HepG2 (cell line): ENCODE measurements at regions not wholly inside any gene's neighbourhood (a gene's known extent, or its start where the extent isn't known, plus 50 kb on each side); places are given as distances from the start of the nearest gene placed in this dataset.

Experiments
- ATAC-seq: fragments of 200-7000 bp; cut with Tn5 transposase; 3 replicates; pipeline ENCODE4 v1.9.1; 2020; ENCODE audit warnings: mild to moderate bottlenecking, moderate library complexity
- BruUV-seq: library from RNA; stranded (reverse); fragments of 400-500 nt; replicated peaks from 2 replicates; lab custom pipeline; 2021; lab: Mats Ljungman, UMichigan
- CTCF ChIA-PET: fragments of 300-600 bp; formaldehyde crosslinking; extraction: SDS; loops from one replicate; lab custom pipeline; 2021; ENCODE audit warnings: low total read pairs, inconsistent platforms, low intra/inter-chr PET ratio; lab: Yijun Ruan, JAX
- POLR2A ChIA-PET: fragments of 350-600 bp; sonication (Branson Sonifier 250); formaldehyde crosslinking; loops from one replicate; lab custom pipeline; 2020; ENCODE audit warnings: antibody characterized with exemption, inconsistent platforms; lab: Yijun Ruan, JAX
- DNase-seq: peaks from one replicate; pipeline ENCODE4 v3.0.0-alpha.2; 2015; ENCODE audit warnings: low spot score
- FAIRE-seq: peaks from 3 replicates; lab custom pipeline; 2011; peaks lifted over from hg19 to GRCh38; lab: Jason Lieb, UNC
- H2AFZ ChIP-seq: one replicate; pipeline ENCODE4 v1.6.1; 2011; ENCODE audit warnings: low read length, inconsistent platforms
- H3K27ac ChIP-seq: fragments of 300-600 bp; 3 replicates; pipeline ENCODE4 v1.8.0; 2011; ENCODE audit warnings: mixed run types, mild to moderate bottlenecking, mixed read lengths, low read length, inconsistent platforms; ENCODE audit not compliant: insufficient read depth; ENCODE audit errors: extremely low read length
- H3K27me3 ChIP-seq, 2 experiments: fragments of 200-600 bp in 1 of 2; 2 replicates in 1 of 2; 3 replicates in 1 of 2; pipeline versions ENCODE4 v1.6.0 to v1.8.0; 2011; ENCODE audit warnings: low read length in 2 of 2, mild to moderate bottlenecking in 2 of 2, moderate library complexity in 2 of 2, inconsistent platforms in 1 of 2; ENCODE audit not compliant: insufficient read depth in 2 of 2, control insufficient read depth in 1 of 2
- H3K36me3 ChIP-seq, 2 experiments: fragments of 200-600 bp in 1 of 2; replicated peaks in 1 of 2; 2 replicates in 1 of 2; 3 replicates in 1 of 2; pipeline versions ENCODE4 v1.5.1 to v1.8.0; 2011; ENCODE audit warnings: low read length in 2 of 2, inconsistent platforms in 1 of 2; ENCODE audit not compliant: insufficient read depth in 2 of 2, control insufficient read depth in 1 of 2
- H3K4me1 ChIP-seq: 2 replicates; pipeline ENCODE4 v1.5.1; 2012; ENCODE audit warnings: low read length, inconsistent platforms; ENCODE audit not compliant: insufficient read depth
- H3K4me2 ChIP-seq: 2 replicates; pipeline ENCODE4 v1.6.0; 2011; ENCODE audit warnings: low read depth, low read length, inconsistent platforms
- H3K4me3 ChIP-seq, 3 experiments: fragments of 200-600 bp in 1 of 3; sonication (generic), shearing (Covaris generic) in 1 of 3; replicated peaks in 1 of 3; 2 replicates each; pipeline ENCODE4 v1.5.1; 2011 to 2016; ENCODE audit warnings: low read length in 3 of 3, inconsistent platforms in 2 of 3, low read depth in 2 of 3, mild to moderate bottlenecking in 2 of 3, control low read depth in 1 of 3, mixed read lengths in 1 of 3; ENCODE audit not compliant: insufficient read depth in 1 of 3
- H3K79me2 ChIP-seq: one replicate; pipeline ENCODE4 v1.6.1; 2011; ENCODE audit warnings: low read length, inconsistent platforms; ENCODE audit not compliant: insufficient read depth
- H3K9ac ChIP-seq: 2 replicates; pipeline ENCODE4 v1.6.0; 2011; ENCODE audit warnings: mild to moderate bottlenecking, low read depth, low read length, inconsistent platforms; ENCODE audit not compliant: insufficient read depth
- H3K9me3 ChIP-seq: 2 replicates; pipeline ENCODE4 v1.5.1; 2012; ENCODE audit warnings: mild to moderate bottlenecking, low read length
- H4K20me1 ChIP-seq: 2 replicates; pipeline ENCODE4 v1.6.0; 2011; ENCODE audit warnings: inconsistent platforms, mild to moderate bottlenecking, low read length, moderate library complexity; ENCODE audit not compliant: insufficient read depth
- FOSL2 ChIP-seq: sonication (generic); formaldehyde crosslinking; IDR thresholded peaks from 2 replicates; pipeline ENCODE4 v1.4.0; 2020; ENCODE audit warnings: missing genetic modification reagents
- HNF4A ChIP-seq: sonication (generic); formaldehyde crosslinking; IDR thresholded peaks from 2 replicates; pipeline ENCODE4 v1.4.0; 2020; ENCODE audit warnings: missing genetic modification reagents
- SMAD1 ChIP-seq: sonication (generic); formaldehyde crosslinking; IDR thresholded peaks from 2 replicates; pipeline ENCODE4 v1.4.0; 2020; ENCODE audit warnings: missing genetic modification reagents, low read depth, mild to moderate bottlenecking, borderline replicate concordance
- SP2 ChIP-seq: sonication (generic); formaldehyde crosslinking; IDR thresholded peaks from 2 replicates; pipeline ENCODE4 v1.5.1; 2020; ENCODE audit warnings: mild to moderate bottlenecking, missing genetic modification reagents
- ZMAT3 ChIP-seq: sonication (generic); formaldehyde crosslinking; conservative IDR thresholded peaks from 2 replicates; pipeline ENCODE4 v1.7.0; 2021; ENCODE audit warnings: missing genetic modification reagents
- ZNF264 ChIP-seq: sonication (generic); formaldehyde crosslinking; IDR thresholded peaks from 2 replicates; pipeline ENCODE4 v1.4.0; 2020; ENCODE audit warnings: missing genetic modification reagents
- ZNF652 ChIP-seq: IDR thresholded peaks from 2 replicates; pipeline ENCODE4 v1.6.1; 2016; ENCODE audit warnings: low read depth, borderline replicate concordance
- WGBS: methylation state at CpG from one replicate; pipeline ENCODE4 v1.1.6; 2017; ENCODE audit warnings: low lambda C conversion rate; 5-methylcytosine and 5-hydroxymethylcytosine counted together
- in situ Hi-C: cut with HindIII; loops from 2 replicates; pipeline ENCODE4 v1.10.0; 2017; ENCODE audit warnings: low pct_unique_long_range_greater_than_20kb; ENCODE audit not compliant: extremely low pct_ligation_motif_present
- intact Hi-C: fragments of 100-400 bp; cut with micrococcal nuclease; formaldehyde crosslinking; loops from one replicate; pipeline ENCODE4 v1.10.0; 2022; ENCODE audit not compliant: unreplicated experiment
- TF ChIP-seq, protein P1 (sequence below): sonication (generic); formaldehyde crosslinking; IDR thresholded peaks from 2 replicates; pipeline ENCODE4 v1.5.0; 2020; ENCODE audit warnings: mild to moderate bottlenecking, missing genetic modification reagents
- TF ChIP-seq, protein P2 (sequence below): sonication (generic); formaldehyde crosslinking; IDR thresholded peaks from 2 replicates; pipeline ENCODE4 v1.5.0; 2020; ENCODE audit warnings: mild to moderate bottlenecking, missing genetic modification reagents, moderate library complexity

DNA sequence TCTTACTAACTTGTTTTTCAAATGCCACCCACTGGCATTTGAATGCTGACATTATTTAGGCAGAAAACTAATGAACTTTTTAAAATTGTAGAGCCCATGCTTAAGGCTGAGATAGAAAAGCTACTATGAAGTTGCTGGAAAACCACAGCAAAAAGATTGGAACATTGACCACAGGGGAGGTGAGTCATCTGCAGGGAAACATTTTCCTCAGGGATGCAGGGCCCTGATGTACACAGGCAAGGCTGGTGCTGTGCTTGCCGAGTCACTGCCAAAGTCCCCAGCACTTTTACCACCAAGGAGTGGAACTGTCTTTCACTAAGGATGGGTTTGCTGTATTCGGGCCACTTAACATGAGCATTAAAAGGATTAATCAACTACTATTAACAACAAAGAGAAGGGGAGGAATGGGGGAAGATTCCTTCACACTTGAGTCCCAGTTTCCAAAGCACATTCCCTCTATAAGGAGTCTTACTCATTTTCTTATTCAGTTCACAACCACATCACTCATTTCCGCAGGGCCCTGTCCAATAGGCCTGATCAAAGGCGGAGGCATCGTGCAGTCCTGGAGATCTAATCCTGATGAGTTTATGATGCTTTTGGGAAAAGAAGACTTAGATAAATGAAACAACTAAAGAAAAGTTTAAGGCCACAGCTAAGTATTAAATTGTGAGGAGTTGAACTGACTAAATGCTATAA is 202.9 kb upstream of the NPY2R start:
- 58% methylated on average over 4 of the region's 5 CpGs for WGBS
- no peaks in the 10 kb centered on the region for H3K36me3 ChIP-seq
- in situ Hi-C loops: no loop called here
- ChIA-PET CTCF (no interaction called here), POLR2A (no interaction called here)
- no peak overlapping the region for H3K4me3 ChIP-seq
- H3K9ac ChIP-seq: no peak overlapping the region
- no peak overlapping the region for H2AFZ ChIP-seq
- no peak for FAIRE-seq
- intact Hi-C loops: no loop called here
- H3K27ac ChIP-seq: no peak overlapping the region
- no peaks in the 10 kb centered on the region for H3K27me3 ChIP-seq
- 0 out of 2 replicates have a peak, but pooled peaks have one; percentile 15 for TF ChIP-seq FOSL2 (CRISPR knock-in tag)
- TF ChIP-seq, protein P1, sequence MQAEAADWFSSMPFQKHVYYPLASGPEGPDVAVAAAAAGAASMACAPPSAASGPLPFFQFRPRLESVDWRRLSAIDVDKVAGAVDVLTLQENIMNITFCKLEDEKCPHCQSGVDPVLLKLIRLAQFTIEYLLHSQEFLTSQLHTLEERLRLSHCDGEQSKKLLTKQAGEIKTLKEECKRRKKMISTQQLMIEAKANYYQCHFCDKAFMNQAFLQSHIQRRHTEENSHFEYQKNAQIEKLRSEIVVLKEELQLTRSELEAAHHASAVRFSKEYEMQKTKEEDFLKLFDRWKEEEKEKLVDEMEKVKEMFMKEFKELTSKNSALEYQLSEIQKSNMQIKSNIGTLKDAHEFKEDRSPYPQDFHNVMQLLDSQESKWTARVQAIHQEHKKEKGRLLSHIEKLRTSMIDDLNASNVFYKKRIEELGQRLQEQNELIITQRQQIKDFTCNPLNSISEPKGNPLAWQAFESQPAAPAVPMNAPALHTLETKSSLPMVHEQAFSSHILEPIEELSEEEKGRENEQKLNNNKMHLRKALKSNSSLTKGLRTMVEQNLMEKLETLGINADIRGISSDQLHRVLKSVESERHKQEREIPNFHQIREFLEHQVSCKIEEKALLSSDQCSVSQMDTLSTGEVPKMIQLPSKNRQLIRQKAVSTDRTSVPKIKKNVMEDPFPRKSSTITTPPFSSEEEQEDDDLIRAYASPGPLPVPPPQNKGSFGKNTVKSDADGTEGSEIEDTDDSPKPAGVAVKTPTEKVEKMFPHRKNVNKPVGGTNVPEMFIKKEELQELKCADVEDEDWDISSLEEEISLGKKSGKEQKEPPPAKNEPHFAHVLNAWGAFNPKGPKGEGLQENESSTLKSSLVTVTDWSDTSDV (CRISPR knock-in tag): no peak
- H3K4me1 ChIP-seq: peaks cover 16% of the 10 kb centered on the region
- H4K20me1 ChIP-seq: no peaks in the 10 kb centered on the region
- H3K79me2 ChIP-seq: no peaks in the 10 kb centered on the region
- H3K4me2 ChIP-seq: no peak overlapping the region
- ATAC-seq: peak; percentile 32; the same call in 1 of the 3 replicates
- H3K9me3 ChIP-seq: no peaks in the 10 kb centered on the region
- DNase-seq: no peak
- BruUV-seq: no TSS peak

DNA sequence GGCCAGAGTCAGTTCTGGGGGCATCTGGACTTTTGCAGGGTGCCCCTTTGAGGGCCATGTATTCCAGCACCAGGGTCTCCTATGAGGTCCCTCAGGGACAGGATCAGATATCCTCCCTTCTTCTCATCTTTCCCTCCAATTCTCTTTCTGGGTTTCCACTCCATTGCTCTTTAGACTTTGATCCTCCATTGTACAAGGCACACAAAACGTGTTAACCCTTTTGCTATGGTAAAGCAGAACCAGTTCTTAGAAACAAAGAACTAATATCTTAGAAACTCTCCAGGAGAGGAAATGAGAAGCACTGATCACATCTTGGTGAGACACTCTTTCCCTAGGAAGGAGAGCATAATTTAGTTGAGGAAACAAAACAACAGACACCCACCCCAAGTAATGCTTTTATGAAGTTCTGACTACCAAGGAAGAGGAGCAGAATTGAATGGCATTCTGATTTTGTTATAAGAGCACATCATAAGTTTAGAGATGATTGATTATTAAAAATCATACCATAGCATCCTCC is 200.7 kb upstream of the NPY2R start:
- DNase-seq: no peak
- H3K36me3 ChIP-seq: no peaks in the 10 kb centered on the region
- no peak overlapping the region for H2AFZ ChIP-seq
- H3K9ac ChIP-seq: no peak overlapping the region
- no peak overlapping the region for H3K4me3 ChIP-seq
- 0% methylated on average over 1 of the region's 1 CpG for WGBS
- no peaks in the 10 kb centered on the region for H3K27me3 ChIP-seq
- H3K9me3 ChIP-seq: no peaks in the 10 kb centered on the region
- no peaks in the 10 kb centered on the region for H4K20me1 ChIP-seq
- no TSS peak for BruUV-seq
- ChIA-PET CTCF (no interaction called here), POLR2A (no interaction called here)
- H3K4me1 ChIP-seq: no peaks in the 10 kb centered on the region
- H3K4me2 ChIP-seq: no peak overlapping the region
- H3K27ac ChIP-seq: no peak overlapping the region
- in situ Hi-C loops: no loop called here
- no peak for FAIRE-seq
- no peak for TF ChIP-seq ZMAT3 (CRISPR knock-in tag)
- peak; percentile 41 for TF ChIP-seq HNF4A (CRISPR knock-in tag)
- TF ChIP-seq, protein P2, sequence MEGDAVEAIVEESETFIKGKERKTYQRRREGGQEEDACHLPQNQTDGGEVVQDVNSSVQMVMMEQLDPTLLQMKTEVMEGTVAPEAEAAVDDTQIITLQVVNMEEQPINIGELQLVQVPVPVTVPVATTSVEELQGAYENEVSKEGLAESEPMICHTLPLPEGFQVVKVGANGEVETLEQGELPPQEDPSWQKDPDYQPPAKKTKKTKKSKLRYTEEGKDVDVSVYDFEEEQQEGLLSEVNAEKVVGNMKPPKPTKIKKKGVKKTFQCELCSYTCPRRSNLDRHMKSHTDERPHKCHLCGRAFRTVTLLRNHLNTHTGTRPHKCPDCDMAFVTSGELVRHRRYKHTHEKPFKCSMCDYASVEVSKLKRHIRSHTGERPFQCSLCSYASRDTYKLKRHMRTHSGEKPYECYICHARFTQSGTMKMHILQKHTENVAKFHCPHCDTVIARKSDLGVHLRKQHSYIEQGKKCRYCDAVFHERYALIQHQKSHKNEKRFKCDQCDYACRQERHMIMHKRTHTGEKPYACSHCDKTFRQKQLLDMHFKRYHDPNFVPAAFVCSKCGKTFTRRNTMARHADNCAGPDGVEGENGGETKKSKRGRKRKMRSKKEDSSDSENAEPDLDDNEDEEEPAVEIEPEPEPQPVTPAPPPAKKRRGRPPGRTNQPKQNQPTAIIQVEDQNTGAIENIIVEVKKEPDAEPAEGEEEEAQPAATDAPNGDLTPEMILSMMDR (CRISPR knock-in tag): no peak
- no peak for TF ChIP-seq SMAD1
- TF ChIP-seq ZNF652 (CRISPR knock-in tag): peak; percentile 53; the same call in 1 of the 2 replicates
- TF ChIP-seq SP2: no peak
- TF ChIP-seq ZNF264: no peak
- no peaks in the 10 kb centered on the region for H3K79me2 ChIP-seq
- no peak for ATAC-seq
- intact Hi-C loops: no loop called here
